ENCODE measurements at regions not wholly inside any gene's neighbourhood (a gene's known extent, or its start where the extent isn't known, plus 50 kb on each side); places are given as distances from the start of the nearest gene placed in this dataset.

DNA sequence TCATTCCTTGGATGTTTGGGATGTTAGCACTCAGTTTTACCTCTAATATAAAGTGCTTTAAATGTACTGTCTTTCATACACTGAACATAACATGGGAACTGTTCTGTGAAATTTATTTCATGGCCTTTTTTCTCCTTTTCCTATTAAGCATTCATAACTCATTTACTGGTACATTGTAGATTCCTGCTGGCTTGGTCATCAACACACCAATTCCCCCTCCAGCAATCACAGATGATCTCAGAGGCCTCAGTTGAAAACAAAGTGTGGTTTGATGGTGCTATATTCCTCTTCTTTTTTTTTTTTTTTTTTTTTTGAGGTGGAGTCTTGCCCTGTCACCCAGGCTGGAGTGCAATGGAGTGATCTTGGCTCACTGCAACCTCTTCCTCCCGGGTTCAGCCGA is 61.9 kb upstream of the FAM47B start:
- ChIA-PET POLR2A (no interaction called here), CTCF (no interaction called here)
- Mint-ChIP-seq H3K36me3 (no peaks in the 10 kb centered on the region), H3K4me3 (no peak overlapping the region), H3K4me1 (no peaks in the 10 kb centered on the region), H3K9me3 (no peaks in the 10 kb centered on the region), H3K27ac (no peak overlapping the region), H3K27me3 (ENCODE audit: low read depth) (no peaks in the 10 kb centered on the region)
- TF ChIP-seq, protein P1, sequence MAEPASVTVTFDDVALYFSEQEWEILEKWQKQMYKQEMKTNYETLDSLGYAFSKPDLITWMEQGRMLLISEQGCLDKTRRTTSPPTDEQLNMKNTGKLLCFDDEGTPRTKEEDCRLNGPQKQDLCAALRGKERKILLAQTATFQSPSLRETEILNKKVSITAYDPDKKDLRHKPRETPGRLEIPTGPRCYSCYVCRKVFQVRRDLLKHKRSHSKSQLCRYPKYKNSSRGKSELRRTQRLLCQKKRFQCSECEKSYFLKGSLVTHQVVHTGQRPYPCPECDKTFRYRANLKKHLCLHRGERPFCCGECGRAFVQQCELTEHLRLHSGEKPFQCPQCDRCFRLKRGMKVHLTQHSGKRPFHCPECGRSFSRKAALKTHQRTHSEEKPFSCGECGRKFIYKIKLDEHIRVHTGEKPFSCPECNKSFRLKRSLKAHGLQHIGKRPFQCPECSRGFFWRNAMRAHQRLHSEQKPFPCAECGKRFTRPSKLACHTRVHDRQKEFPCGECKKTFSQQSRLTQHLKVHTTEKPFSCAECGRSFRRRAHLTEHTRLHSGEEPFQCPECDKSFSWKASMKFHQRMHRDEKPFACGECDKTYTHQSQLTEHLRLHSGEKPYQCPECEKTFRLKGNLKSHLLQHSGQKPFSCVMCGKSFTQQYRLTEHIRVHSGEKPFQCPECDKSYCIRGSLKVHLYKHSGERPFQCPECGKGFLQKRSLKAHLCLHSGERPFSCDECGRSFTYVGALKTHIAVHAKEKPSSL (CRISPR knock-in tag; conservative IDR thresholded peaks at IDR 0.05), result no peak
- TF ChIP-seq, protein P2, sequence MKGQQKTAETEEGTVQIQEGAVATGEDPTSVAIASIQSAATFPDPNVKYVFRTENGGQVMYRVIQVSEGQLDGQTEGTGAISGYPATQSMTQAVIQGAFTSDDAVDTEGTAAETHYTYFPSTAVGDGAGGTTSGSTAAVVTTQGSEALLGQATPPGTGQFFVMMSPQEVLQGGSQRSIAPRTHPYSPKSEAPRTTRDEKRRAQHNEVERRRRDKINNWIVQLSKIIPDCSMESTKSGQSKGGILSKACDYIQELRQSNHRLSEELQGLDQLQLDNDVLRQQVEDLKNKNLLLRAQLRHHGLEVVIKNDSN (CRISPR knock-in tag; IDR thresholded peaks at IDR 0.05), result no peak
- TF ChIP-seq PREB (CRISPR knock-in tag; IDR thresholded peaks at IDR 0.05; ENCODE audit: borderline replicate concordance) (no peak), HMGA2 (CRISPR knock-in tag; IDR thresholded peaks at IDR 0.05) (no peak), ZNF138 (CRISPR knock-in tag; conservative IDR thresholded peaks at IDR 0.05) (no peak), TEAD4 (CRISPR knock-in tag; IDR thresholded peaks at IDR 0.05) (no peak), CREM (CRISPR knock-in tag; IDR thresholded peaks at IDR 0.05) (no peak), ESRRA (CRISPR knock-in tag; IDR thresholded peaks at IDR 0.05; ENCODE audit: borderline replicate concordance) (no peak)
- TF ChIP-seq, protein P3, sequence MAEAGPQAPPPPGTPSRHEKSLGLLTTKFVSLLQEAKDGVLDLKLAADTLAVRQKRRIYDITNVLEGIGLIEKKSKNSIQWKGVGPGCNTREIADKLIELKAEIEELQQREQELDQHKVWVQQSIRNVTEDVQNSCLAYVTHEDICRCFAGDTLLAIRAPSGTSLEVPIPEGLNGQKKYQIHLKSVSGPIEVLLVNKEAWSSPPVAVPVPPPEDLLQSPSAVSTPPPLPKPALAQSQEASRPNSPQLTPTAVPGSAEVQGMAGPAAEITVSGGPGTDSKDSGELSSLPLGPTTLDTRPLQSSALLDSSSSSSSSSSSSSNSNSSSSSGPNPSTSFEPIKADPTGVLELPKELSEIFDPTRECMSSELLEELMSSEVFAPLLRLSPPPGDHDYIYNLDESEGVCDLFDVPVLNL (CRISPR knock-in tag; IDR thresholded peaks at IDR 0.05; ENCODE audit: borderline replicate concordance, low read depth), result no peak
- TF ChIP-seq, protein P4, sequence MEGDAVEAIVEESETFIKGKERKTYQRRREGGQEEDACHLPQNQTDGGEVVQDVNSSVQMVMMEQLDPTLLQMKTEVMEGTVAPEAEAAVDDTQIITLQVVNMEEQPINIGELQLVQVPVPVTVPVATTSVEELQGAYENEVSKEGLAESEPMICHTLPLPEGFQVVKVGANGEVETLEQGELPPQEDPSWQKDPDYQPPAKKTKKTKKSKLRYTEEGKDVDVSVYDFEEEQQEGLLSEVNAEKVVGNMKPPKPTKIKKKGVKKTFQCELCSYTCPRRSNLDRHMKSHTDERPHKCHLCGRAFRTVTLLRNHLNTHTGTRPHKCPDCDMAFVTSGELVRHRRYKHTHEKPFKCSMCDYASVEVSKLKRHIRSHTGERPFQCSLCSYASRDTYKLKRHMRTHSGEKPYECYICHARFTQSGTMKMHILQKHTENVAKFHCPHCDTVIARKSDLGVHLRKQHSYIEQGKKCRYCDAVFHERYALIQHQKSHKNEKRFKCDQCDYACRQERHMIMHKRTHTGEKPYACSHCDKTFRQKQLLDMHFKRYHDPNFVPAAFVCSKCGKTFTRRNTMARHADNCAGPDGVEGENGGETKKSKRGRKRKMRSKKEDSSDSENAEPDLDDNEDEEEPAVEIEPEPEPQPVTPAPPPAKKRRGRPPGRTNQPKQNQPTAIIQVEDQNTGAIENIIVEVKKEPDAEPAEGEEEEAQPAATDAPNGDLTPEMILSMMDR (IDR thresholded peaks at IDR 0.05), result no peak
- TF ChIP-seq, protein P5, sequence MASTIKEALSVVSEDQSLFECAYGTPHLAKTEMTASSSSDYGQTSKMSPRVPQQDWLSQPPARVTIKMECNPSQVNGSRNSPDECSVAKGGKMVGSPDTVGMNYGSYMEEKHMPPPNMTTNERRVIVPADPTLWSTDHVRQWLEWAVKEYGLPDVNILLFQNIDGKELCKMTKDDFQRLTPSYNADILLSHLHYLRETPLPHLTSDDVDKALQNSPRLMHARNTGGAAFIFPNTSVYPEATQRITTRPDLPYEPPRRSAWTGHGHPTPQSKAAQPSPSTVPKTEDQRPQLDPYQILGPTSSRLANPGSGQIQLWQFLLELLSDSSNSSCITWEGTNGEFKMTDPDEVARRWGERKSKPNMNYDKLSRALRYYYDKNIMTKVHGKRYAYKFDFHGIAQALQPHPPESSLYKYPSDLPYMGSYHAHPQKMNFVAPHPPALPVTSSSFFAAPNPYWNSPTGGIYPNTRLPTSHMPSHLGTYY (CRISPR knock-in tag; IDR thresholded peaks at IDR 0.05), result no peak
- no peak for DNase-seq (ENCODE audit: low spot score)
- ATAC-seq, result no peak

- H3K36me3 Mint-ChIP-seq, result no peaks in the 10 kb centered on the region
- H3K4me3 Mint-ChIP-seq, result no peak overlapping the region
- no peaks in the 10 kb centered on the region for H3K27me3 Mint-ChIP-seq (ENCODE audit: low read depth)
- ChIA-PET CTCF (no interaction called here), POLR2A (no interaction called here)
- H3K9me3 Mint-ChIP-seq, result no peaks in the 10 kb centered on the region
- no peak for ATAC-seq
- H3K4me1 Mint-ChIP-seq, result no peaks in the 10 kb centered on the region
- DNase-seq (ENCODE audit: low spot score), result no peak
- no peak overlapping the region for H3K27ac Mint-ChIP-seq
- no peak for TF ChIP-seq MLX (CRISPR knock-in tag; IDR thresholded peaks at IDR 0.05)
- no peak for TF ChIP-seq EMX1 (CRISPR knock-in tag; IDR thresholded peaks at IDR 0.05)
- no peak for TF ChIP-seq SP1 (CRISPR knock-in tag; conservative IDR thresholded peaks at IDR 0.05)
- no peak for TF ChIP-seq RELA (CRISPR knock-in tag; IDR thresholded peaks at IDR 0.05; ENCODE audit: borderline replicate concordance)
- TF ChIP-seq, protein P2 (CRISPR knock-in tag; IDR thresholded peaks at IDR 0.05), result no peak
- TF ChIP-seq IRF1 (CRISPR knock-in tag; IDR thresholded peaks at IDR 0.05), result no peak
- TF ChIP-seq MYBL2 (CRISPR knock-in tag; IDR thresholded peaks at IDR 0.05), result no peak
- TF ChIP-seq, protein P6, sequence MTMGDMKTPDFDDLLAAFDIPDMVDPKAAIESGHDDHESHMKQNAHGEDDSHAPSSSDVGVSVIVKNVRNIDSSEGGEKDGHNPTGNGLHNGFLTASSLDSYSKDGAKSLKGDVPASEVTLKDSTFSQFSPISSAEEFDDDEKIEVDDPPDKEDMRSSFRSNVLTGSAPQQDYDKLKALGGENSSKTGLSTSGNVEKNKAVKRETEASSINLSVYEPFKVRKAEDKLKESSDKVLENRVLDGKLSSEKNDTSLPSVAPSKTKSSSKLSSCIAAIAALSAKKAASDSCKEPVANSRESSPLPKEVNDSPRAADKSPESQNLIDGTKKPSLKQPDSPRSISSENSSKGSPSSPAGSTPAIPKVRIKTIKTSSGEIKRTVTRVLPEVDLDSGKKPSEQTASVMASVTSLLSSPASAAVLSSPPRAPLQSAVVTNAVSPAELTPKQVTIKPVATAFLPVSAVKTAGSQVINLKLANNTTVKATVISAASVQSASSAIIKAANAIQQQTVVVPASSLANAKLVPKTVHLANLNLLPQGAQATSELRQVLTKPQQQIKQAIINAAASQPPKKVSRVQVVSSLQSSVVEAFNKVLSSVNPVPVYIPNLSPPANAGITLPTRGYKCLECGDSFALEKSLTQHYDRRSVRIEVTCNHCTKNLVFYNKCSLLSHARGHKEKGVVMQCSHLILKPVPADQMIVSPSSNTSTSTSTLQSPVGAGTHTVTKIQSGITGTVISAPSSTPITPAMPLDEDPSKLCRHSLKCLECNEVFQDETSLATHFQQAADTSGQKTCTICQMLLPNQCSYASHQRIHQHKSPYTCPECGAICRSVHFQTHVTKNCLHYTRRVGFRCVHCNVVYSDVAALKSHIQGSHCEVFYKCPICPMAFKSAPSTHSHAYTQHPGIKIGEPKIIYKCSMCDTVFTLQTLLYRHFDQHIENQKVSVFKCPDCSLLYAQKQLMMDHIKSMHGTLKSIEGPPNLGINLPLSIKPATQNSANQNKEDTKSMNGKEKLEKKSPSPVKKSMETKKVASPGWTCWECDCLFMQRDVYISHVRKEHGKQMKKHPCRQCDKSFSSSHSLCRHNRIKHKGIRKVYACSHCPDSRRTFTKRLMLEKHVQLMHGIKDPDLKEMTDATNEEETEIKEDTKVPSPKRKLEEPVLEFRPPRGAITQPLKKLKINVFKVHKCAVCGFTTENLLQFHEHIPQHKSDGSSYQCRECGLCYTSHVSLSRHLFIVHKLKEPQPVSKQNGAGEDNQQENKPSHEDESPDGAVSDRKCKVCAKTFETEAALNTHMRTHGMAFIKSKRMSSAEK (CRISPR knock-in tag; IDR thresholded peaks at IDR 0.05; ENCODE audit: borderline replicate concordance), result no peak
- no peak for TF ChIP-seq GTF2I (CRISPR knock-in tag; conservative IDR thresholded peaks at IDR 0.05)
- no peak for TF ChIP-seq NFATC4 (CRISPR knock-in tag; IDR thresholded peaks at IDR 0.05)
- TF ChIP-seq ZNF396 (CRISPR knock-in tag; IDR thresholded peaks at IDR 0.05; ENCODE audit: borderline replicate concordance), result no peak
Measured at GRCh38 chrX:34881671-34882070, 60.9 kb upstream of the FAM47B start.

Data from WTC11 (cell line).